Liver (tissue), 8 donors: ENCODE measurements at regions not wholly inside any gene's neighbourhood (a gene's known extent, or its start where the extent isn't known, plus 50 kb on each side); places are given as distances from the start of the nearest gene placed in this dataset.

Experiments used
- DNase-seq: peaks from one replicate; pipeline ENCODE4 v3.0.0-alpha.2; 2017; ENCODE audit warnings: low spot score
- H3K27ac ChIP-seq, 2 donors: one replicate each; pipeline ENCODE4 v1.7.0; 2013; ENCODE audit warnings: inconsistent platforms in 2 of 2, low read length in 2 of 2, control low read depth in 1 of 2, low read depth in 1 of 2, mild to moderate bottlenecking in 1 of 2
- H3K27me3 ChIP-seq, 4 donors: one replicate each; pipeline versions ENCODE4 v1.6.1 to v1.7.0; 2013; ENCODE audit warnings: low read length in 3 of 4, inconsistent platforms in 1 of 4, mild to moderate bottlenecking in 1 of 4, moderate library complexity in 1 of 4; ENCODE audit not compliant: control insufficient read depth in 4 of 4, insufficient read depth in 4 of 4
- H3K36me3 ChIP-seq, 4 donors: one replicate each; pipeline versions ENCODE4 v1.6.1 to v1.7.0; 2013; ENCODE audit warnings: low read length in 3 of 4, mild to moderate bottlenecking in 3 of 4, low read depth in 1 of 4, moderate library complexity in 1 of 4; ENCODE audit not compliant: control insufficient read depth in 4 of 4, insufficient read depth in 3 of 4
- H3K4me1 ChIP-seq, 4 donors: one replicate each; pipeline versions ENCODE4 v1.6.1 to v1.7.0; 2013; ENCODE audit warnings: low read length in 3 of 4, mild to moderate bottlenecking in 3 of 4, moderate library complexity in 1 of 4; ENCODE audit not compliant: control insufficient read depth in 4 of 4, insufficient read depth in 4 of 4
- H3K4me3 ChIP-seq, 3 donors: one replicate each; pipeline versions ENCODE4 v1.6.1 to v1.7.0; 2013; ENCODE audit warnings: low read length in 3 of 3, control low read depth in 1 of 3, low read depth in 1 of 3, mild to moderate bottlenecking in 1 of 3
- H3K9ac ChIP-seq, 2 donors: one replicate each; pipeline ENCODE4 v1.7.0; 2013; ENCODE audit warnings: low read length in 2 of 2, mild to moderate bottlenecking in 2 of 2, moderate library complexity in 2 of 2, control low read depth in 1 of 2, low read depth in 1 of 2
- H3K9me3 ChIP-seq, 4 donors: one replicate each; pipeline versions ENCODE4 v1.6.1 to v1.7.0; 2013; ENCODE audit warnings: low read length in 3 of 4; ENCODE audit not compliant: control insufficient read depth in 4 of 4
- EGR1 ChIP-seq, 2 donors: IDR thresholded peaks; 2 replicates each; pipeline ENCODE4 v1.6.1; 2016 to 2018; ENCODE audit warnings: antibody characterized with exemption in 2 of 2, low read depth in 2 of 2
- FOXA1 ChIP-seq: IDR thresholded peaks from 2 replicates; pipeline ENCODE4 v1.6.1; 2016; ENCODE audit warnings: antibody characterized with exemption
- FOXA2 ChIP-seq: IDR thresholded peaks from 2 replicates; pipeline ENCODE4 v1.6.1; 2016; ENCODE audit warnings: antibody characterized with exemption
- GABPA ChIP-seq, 2 donors: IDR thresholded peaks in 1 of 2; conservative IDR thresholded peaks in 1 of 2; 2 replicates each; pipeline ENCODE4 v1.6.1; 2016; ENCODE audit warnings: antibody characterized with exemption in 2 of 2, mild to moderate bottlenecking in 1 of 2, moderate library complexity in 1 of 2
- HNF4A ChIP-seq, 2 donors: conservative IDR thresholded peaks; 2 replicates each; pipeline ENCODE4 v1.6.1; 2016; ENCODE audit warnings: antibody characterized with exemption in 2 of 2, mild to moderate bottlenecking in 2 of 2
- HNF4G ChIP-seq: IDR thresholded peaks from 2 replicates; pipeline ENCODE4 v1.6.1; 2016; ENCODE audit warnings: antibody characterized with exemption
- JUND ChIP-seq, 2 donors: IDR thresholded peaks; 2 replicates each; pipeline ENCODE4 v1.6.1; 2016; ENCODE audit warnings: antibody characterized with exemption in 2 of 2
- NR2F2 ChIP-seq: IDR thresholded peaks from 2 replicates; pipeline ENCODE4 v1.6.1; 2016; ENCODE audit warnings: antibody characterized with exemption
- RAD21 ChIP-seq, 2 donors: IDR thresholded peaks; 2 replicates each; pipeline ENCODE4 v1.6.1; 2016; ENCODE audit warnings: antibody characterized with exemption in 2 of 2, mild to moderate bottlenecking in 2 of 2
- RXRA ChIP-seq, 2 donors: IDR thresholded peaks; 2 replicates each; pipeline ENCODE4 v1.6.1; 2017 to 2018; ENCODE audit warnings: antibody characterized with exemption in 2 of 2, mild to moderate bottlenecking in 1 of 2
- TAF1 ChIP-seq: conservative IDR thresholded peaks from 2 replicates; pipeline ENCODE4 v1.6.1; 2016; ENCODE audit warnings: antibody characterized with exemption, mild to moderate bottlenecking
- WGBS: extraction: QIAGEN DNeasy Blood & Tissue Kit; methylation state at CpG from one replicate; pipeline ENCODE4 v1.1.7; 2013; 5-methylcytosine and 5-hydroxymethylcytosine counted together
- TF ChIP-seq, protein P1 (sequence below): IDR thresholded peaks from 2 replicates; pipeline ENCODE4 v1.6.1; 2016; ENCODE audit warnings: antibody characterized with exemption
- TF ChIP-seq, protein P2 (sequence below): fragments of 150-350 bp; IDR thresholded peaks from 2 replicates; pipeline ENCODE4 v1.5.1; 2017; ENCODE audit warnings: improper control_type of control experiment, low read depth, low read length; ENCODE audit not compliant: missing input control
- TF ChIP-seq, protein P3 (sequence below): IDR thresholded peaks from 2 replicates; pipeline ENCODE4 v1.6.1; 2016; ENCODE audit warnings: antibody characterized with exemption, mild to moderate bottlenecking
- TF ChIP-seq, protein P4 (sequence below): IDR thresholded peaks from 2 replicates; pipeline ENCODE4 v1.6.1; 2016; ENCODE audit warnings: antibody characterized with exemption
- donor health status: healthy.
- donor health status: healthy.
- donor health status: healthy.
- donor health status: healthy.
- donor health status: healthy.

DNA sequence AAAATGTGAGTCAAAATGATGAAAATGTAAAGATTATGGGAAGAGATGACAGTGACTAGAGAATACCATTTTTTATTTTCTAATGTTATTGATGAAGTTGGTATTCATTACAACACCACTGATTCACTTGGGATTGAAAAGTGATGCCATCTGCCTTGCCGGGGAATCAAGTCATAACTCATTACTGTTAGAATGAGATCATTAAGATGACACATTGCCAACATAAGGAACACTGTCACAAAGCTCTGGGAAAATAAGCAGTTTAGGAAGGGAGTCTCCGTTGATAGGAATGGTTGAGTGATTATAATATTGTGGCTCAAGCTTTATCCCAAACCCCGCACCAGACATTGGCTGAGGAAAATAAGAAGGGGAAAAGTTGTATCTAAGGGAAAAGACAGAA, 121.5 kb upstream of the PLPP4 start:
- Histone ChIP-seq H3K27me3 (no peaks in the 10 kb centered on the region), H3K9me3 (no peaks in the 10 kb centered on the region), H3K27ac (no peak overlapping the region), H3K36me3 (no peaks in the 10 kb centered on the region), H3K4me1 (no peaks in the 10 kb centered on the region), H3K4me3 (no peak overlapping the region), H3K9ac (no peak overlapping the region)
- 90% methylated on average over 3 of the region's 3 CpGs for WGBS
- no peak for DNase-seq
- TF ChIP-seq, protein P1, sequence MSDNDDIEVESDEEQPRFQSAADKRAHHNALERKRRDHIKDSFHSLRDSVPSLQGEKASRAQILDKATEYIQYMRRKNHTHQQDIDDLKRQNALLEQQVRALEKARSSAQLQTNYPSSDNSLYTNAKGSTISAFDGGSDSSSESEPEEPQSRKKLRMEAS: no peak
- TF ChIP-seq EGR1 (IDR thresholded peaks at IDR 0.05; ENCODE audit: low read depth in 2 of 2) (no peak), FOXA1 (no peak), RAD21 (IDR thresholded peaks at IDR 0.05) (no peak), JUND (IDR thresholded peaks at IDR 0.05) (no peak), HNF4G (no peak), HNF4A (conservative IDR thresholded peaks at IDR 0.05) (no peak), TAF1 (no peak), RXRA (IDR thresholded peaks at IDR 0.05) (no peak), NR2F2 (no peak), FOXA2 (no peak)
- TF ChIP-seq, protein P2, sequence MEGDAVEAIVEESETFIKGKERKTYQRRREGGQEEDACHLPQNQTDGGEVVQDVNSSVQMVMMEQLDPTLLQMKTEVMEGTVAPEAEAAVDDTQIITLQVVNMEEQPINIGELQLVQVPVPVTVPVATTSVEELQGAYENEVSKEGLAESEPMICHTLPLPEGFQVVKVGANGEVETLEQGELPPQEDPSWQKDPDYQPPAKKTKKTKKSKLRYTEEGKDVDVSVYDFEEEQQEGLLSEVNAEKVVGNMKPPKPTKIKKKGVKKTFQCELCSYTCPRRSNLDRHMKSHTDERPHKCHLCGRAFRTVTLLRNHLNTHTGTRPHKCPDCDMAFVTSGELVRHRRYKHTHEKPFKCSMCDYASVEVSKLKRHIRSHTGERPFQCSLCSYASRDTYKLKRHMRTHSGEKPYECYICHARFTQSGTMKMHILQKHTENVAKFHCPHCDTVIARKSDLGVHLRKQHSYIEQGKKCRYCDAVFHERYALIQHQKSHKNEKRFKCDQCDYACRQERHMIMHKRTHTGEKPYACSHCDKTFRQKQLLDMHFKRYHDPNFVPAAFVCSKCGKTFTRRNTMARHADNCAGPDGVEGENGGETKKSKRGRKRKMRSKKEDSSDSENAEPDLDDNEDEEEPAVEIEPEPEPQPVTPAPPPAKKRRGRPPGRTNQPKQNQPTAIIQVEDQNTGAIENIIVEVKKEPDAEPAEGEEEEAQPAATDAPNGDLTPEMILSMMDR: no peak
- TF ChIP-seq, protein P3, sequence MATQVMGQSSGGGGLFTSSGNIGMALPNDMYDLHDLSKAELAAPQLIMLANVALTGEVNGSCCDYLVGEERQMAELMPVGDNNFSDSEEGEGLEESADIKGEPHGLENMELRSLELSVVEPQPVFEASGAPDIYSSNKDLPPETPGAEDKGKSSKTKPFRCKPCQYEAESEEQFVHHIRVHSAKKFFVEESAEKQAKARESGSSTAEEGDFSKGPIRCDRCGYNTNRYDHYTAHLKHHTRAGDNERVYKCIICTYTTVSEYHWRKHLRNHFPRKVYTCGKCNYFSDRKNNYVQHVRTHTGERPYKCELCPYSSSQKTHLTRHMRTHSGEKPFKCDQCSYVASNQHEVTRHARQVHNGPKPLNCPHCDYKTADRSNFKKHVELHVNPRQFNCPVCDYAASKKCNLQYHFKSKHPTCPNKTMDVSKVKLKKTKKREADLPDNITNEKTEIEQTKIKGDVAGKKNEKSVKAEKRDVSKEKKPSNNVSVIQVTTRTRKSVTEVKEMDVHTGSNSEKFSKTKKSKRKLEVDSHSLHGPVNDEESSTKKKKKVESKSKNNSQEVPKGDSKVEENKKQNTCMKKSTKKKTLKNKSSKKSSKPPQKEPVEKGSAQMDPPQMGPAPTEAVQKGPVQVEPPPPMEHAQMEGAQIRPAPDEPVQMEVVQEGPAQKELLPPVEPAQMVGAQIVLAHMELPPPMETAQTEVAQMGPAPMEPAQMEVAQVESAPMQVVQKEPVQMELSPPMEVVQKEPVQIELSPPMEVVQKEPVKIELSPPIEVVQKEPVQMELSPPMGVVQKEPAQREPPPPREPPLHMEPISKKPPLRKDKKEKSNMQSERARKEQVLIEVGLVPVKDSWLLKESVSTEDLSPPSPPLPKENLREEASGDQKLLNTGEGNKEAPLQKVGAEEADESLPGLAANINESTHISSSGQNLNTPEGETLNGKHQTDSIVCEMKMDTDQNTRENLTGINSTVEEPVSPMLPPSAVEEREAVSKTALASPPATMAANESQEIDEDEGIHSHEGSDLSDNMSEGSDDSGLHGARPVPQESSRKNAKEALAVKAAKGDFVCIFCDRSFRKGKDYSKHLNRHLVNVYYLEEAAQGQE: no peak
- TF ChIP-seq, protein P4, sequence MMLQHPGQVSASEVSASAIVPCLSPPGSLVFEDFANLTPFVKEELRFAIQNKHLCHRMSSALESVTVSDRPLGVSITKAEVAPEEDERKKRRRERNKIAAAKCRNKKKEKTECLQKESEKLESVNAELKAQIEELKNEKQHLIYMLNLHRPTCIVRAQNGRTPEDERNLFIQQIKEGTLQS: no peak

DNA sequence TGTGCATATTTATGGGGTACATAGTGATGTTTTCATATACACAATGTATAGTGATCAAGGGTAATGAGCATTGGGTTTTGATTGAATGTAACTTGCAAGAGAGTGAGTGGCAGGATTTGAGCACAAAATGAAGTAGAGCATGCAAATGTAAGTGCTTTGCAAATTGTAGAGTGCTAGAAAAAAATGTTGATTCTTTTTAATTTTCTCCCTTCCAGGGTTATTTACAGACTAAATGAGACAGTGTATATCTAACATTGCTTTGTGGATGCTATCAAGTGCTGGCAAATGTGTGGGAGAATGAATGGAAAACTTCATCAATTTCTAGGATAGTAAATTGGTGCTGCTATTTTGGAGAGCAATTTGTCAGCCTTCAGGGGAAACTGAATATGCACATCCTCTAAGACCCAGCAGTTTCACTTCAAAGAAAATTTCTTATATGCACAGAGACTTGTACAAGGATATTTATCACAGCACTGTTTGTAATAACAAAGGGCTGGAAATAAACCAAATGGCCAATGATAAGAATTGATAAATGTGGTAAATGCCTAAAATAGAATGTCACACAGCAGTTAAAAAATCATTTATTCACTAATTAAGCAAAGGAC, 120.6 kb upstream of the PLPP4 start:
- no peak for TF ChIP-seq GABPA (IDR thresholded peaks at IDR 0.05 in 1 of 2, conservative IDR thresholded peaks at IDR 0.05 in 1 of 2)
- H3K27me3 ChIP-seq: no peaks in the 10 kb centered on the region
- H3K9me3 ChIP-seq: no peaks in the 10 kb centered on the region
- no peak overlapping the region for H3K9ac ChIP-seq
- H3K4me1 ChIP-seq: no peaks in the 10 kb centered on the region
- no peak for DNase-seq
- H3K27ac ChIP-seq: no peak overlapping the region
- H3K4me3 ChIP-seq: no peak overlapping the region
- H3K36me3 ChIP-seq: no peaks in the 10 kb centered on the region
